GM12864 (cell line): ENCODE measurements at regions not wholly inside any gene's neighbourhood (a gene's known extent, or its start where the extent isn't known, plus 50 kb on each side); places are given as distances from the start of the nearest gene placed in this dataset.

Experiments used
- DNase-seq: peaks from one replicate; pipeline ENCODE4 v3.0.0-alpha.2; 2011; ENCODE audit warnings: low read depth
- H3K4me3 ChIP-seq: 2 replicates; pipeline ENCODE4 v1.5.1; 2011; ENCODE audit warnings: mild to moderate bottlenecking, low read depth, low read length, control low read depth
- TF ChIP-seq, protein P1 (sequence below): IDR thresholded peaks from 2 replicates; pipeline ENCODE4 v1.5.1; 2011; ENCODE audit warnings: low read depth, mild to moderate bottlenecking, moderate library complexity, low read length, control low read depth, inconsistent platforms; ENCODE audit errors: missing control alignments

DNA sequence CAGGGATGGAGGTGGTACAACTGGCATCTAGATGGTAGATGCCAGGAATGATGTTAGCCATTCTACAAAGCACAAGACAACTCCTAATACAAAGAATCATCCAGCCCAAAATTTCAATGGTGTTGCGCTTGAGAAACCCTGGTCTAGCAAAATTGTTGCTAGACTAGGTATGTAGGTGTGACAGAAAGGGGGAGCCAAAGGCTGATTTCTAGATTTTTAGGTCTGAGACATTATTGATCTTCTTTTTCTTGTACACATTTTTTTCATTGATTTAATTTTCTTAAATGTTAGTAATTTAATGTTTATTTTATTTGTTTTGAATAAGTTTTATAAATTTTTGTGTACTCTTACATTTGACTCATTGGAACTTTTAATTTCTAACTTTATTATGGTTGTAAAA, 216.4 kb downstream of the FSIP2 start:
- TF ChIP-seq, protein P1, sequence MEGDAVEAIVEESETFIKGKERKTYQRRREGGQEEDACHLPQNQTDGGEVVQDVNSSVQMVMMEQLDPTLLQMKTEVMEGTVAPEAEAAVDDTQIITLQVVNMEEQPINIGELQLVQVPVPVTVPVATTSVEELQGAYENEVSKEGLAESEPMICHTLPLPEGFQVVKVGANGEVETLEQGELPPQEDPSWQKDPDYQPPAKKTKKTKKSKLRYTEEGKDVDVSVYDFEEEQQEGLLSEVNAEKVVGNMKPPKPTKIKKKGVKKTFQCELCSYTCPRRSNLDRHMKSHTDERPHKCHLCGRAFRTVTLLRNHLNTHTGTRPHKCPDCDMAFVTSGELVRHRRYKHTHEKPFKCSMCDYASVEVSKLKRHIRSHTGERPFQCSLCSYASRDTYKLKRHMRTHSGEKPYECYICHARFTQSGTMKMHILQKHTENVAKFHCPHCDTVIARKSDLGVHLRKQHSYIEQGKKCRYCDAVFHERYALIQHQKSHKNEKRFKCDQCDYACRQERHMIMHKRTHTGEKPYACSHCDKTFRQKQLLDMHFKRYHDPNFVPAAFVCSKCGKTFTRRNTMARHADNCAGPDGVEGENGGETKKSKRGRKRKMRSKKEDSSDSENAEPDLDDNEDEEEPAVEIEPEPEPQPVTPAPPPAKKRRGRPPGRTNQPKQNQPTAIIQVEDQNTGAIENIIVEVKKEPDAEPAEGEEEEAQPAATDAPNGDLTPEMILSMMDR: no peak
- no peak overlapping the region for H3K4me3 ChIP-seq
- no peak for DNase-seq

DNA sequence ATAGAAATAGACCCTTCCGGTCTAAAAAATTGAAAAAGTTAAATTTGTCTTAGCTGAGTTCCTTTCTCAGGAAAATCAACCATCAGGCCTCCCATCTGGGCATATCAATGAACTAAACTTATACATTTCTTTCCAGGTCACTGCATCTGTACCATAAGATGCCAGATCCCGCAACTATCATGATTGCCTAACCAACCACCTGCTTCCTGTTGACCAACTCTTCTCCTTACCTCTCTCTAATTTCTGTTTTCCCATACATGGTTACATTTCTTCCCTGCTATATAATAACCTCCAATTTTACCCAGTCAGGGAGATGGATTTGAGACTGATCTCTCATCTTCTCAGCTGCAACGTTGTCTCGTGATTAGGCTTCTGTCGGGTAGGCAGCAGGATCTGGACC, 228.7 kb downstream of the FSIP2 start:
- TF ChIP-seq, protein P1: no peak
- no peak for DNase-seq
- H3K4me3 ChIP-seq: no peak overlapping the region

DNA sequence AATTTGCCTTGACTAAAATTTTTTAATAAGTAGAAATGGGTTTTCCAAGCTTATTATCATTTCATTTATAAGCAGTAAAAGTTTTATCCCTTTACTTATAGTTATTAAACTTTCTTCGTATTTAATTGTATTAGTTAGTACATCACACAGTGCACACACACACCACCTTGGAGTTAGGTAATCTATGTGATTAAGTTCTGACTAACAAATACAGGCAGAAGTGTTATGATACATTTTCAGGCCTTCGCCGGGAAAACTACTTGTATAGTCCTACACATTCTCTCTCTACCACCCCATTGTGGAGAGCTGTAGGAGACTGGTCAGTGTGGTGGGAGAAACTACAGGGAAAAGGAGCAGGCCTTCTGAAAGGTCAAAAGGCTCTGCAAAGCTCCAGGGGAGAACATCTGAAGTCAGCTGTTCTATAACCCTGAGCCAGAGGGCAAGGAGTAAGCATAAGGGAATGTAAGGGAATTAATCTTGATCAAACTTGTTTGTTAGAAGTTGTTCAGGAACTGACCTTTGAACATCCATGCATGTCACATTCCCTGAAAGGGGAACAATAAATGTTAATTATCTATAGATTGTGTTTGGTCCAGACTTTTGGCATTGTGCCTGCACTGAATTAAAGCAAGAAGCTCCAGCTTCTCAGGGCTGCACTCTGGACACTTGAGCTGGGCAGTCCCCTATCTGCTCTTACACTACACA, 231.7 kb downstream of the FSIP2 start:
- DNase-seq: no peak
- no peak overlapping the region for H3K4me3 ChIP-seq
- TF ChIP-seq, protein P1: no peak

DNA sequence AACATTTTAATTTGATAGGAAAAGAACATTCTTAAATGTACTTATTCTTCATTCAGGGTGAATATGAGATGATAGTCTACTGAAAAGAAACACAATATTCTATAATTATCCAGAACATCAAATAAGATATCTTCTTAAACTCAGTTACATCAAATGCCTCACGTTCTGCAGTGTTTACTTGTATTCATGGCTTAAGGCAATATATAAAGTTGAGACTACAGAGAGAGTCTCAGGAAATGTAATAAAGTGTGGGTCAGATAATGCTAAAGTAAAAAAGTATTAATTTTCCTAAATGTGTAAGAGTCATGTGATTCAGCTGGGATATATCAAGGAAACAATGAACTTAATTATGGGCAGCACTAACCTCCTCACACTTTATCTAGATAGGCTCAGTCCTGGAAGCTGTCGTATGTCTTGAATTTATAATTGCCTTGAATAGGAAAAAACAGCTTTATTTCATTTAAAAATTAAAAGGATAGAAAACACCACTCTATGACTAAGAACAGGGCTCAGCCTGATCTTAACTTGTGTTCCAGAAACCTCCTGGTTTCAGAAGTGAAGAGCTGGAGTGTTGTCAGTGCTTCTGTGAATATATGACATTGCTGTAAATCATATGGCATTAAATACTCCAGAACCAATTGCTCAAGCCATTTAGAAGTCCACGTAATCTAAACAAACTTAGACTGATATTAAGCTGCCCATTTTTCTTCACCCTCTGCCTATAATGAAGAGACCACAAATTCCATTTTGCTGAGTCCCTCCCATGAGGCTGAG, 240.2 kb downstream of the FSIP2 start:
- no peak for DNase-seq
- TF ChIP-seq, protein P1: no peak
- H3K4me3 ChIP-seq: no peak overlapping the region

DNA sequence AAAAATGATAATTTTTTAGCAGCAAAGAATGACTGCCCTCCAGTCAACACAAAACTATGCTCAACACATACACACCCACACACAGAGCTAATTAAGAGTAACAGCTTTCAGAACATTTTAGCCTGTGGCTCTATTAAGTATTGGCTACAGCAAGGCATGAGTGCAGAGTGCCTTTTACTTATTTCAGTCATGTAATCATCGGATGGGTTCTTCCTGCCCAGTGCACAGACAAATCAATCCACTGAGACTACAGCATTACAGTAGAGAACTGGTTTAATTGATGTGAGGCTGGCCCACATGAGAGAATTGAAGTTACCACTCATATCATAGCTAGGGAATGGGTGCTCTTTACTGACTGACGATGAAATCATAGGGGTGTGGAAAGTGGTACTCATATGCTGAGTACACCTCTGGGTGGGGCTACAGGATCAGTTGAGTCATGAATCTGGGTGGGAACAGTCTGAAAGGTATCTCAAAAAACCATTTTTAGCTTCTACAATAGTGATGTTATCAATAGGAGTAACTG, 241.0 kb downstream of the FSIP2 start:
- TF ChIP-seq, protein P1: no peak
- no peak for DNase-seq
- no peak overlapping the region for H3K4me3 ChIP-seq

DNA sequence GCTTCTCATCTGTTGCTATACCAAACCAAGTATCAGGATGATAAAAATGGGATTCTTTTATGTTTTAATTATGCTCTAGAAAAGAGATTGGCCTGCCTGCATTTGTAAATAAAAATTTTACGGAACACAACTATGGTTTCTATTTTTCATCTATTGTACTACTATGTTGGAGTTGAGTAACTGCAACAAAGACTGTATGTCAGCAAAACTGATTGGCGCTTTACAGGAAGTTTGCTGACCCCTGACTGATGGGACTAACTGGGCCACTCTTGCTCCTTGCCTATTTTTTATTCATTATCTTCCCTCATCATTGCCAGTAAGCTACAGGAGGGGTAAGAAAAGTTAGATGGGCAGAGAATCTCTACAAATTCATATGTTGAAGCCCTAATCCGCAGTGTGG, 242.3 kb downstream of the FSIP2 start:
- no peak for DNase-seq
- TF ChIP-seq, protein P1: no peak
- H3K4me3 ChIP-seq: no peak overlapping the region
